ENCODE measurements at regions not wholly inside any gene's neighbourhood (a gene's known extent, or its start where the extent isn't known, plus 50 kb on each side); places are given as distances from the start of the nearest gene placed in this dataset.

DNA sequence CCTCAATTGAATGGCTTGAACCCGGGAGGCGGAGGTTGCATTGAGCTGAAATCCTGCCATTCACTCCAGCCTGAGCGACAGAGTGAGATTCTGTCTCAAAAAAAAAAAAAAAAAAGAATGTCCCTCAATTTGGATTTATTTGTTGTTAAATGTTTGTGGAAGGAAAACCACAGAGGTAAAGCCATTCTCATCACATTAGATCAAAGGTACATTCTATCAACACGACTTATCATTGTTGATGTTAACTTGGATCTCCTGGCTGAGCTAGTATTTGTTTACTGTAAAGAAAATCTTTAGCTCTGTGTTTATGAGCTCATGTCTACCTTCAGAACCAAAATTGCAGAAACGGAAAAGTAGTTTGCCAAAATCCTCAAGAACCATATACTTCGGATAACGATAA is 91.4 kb upstream of the SALL4 start:
- Histone ChIP-seq H3K4me3 (ENCODE audit: insufficient read length, low read depth) (no peak overlapping the region), H3K4me1 (ENCODE audit: insufficient read depth, insufficient read length) (no peaks in the 10 kb centered on the region), H3K9me3 (ENCODE audit: insufficient read depth, low read length) (no peaks in the 10 kb centered on the region), H3K27me3 (ENCODE audit: insufficient read depth, insufficient read length) (no peaks in the 10 kb centered on the region), H3K36me3 (ENCODE audit: insufficient read depth, insufficient read length, low read length) (no peaks in the 10 kb centered on the region), H3K9ac (ENCODE audit: insufficient read length, low read depth) (no peak overlapping the region)
- DNase-seq (ENCODE audit: low read depth, low spot score): no peak
- TF ChIP-seq SUZ12 (IDR thresholded peaks at IDR 0.05; ENCODE audit: extremely low read depth, insufficient read depth, insufficient read length): no peak
- TF ChIP-seq YY1 (IDR thresholded peaks at IDR 0.05; ENCODE audit: insufficient read depth, insufficient read length): no peak
- TF ChIP-seq ZNF274 (IDR thresholded peaks at IDR 0.05; ENCODE audit: low read depth, low read length): no peak

GRCh38 chr20:51890003-51890402 is 87.7 kb upstream of the SALL4 start:
- no peak for DNase-seq (ENCODE audit: low read depth, low spot score)
- Histone ChIP-seq H3K9me3 (ENCODE audit: insufficient read depth, low read length) (no peaks in the 10 kb centered on the region), H3K4me3 (ENCODE audit: insufficient read length, low read depth) (no peak overlapping the region), H3K36me3 (ENCODE audit: insufficient read depth, insufficient read length, low read length) (no peaks in the 10 kb centered on the region), H3K27me3 (ENCODE audit: insufficient read depth, insufficient read length) (no peaks in the 10 kb centered on the region), H3K9ac (ENCODE audit: insufficient read length, low read depth) (no peak overlapping the region), H3K4me1 (ENCODE audit: insufficient read depth, insufficient read length) (peaks cover 2% of the 10 kb centered on the region)
- TF ChIP-seq ZNF274 (IDR thresholded peaks at IDR 0.05; ENCODE audit: low read depth, low read length): no peak
- TF ChIP-seq SUZ12 (IDR thresholded peaks at IDR 0.05; ENCODE audit: extremely low read depth, insufficient read depth, insufficient read length): no peak
- no peak for TF ChIP-seq YY1 (IDR thresholded peaks at IDR 0.05; ENCODE audit: insufficient read depth, insufficient read length)

DNA sequence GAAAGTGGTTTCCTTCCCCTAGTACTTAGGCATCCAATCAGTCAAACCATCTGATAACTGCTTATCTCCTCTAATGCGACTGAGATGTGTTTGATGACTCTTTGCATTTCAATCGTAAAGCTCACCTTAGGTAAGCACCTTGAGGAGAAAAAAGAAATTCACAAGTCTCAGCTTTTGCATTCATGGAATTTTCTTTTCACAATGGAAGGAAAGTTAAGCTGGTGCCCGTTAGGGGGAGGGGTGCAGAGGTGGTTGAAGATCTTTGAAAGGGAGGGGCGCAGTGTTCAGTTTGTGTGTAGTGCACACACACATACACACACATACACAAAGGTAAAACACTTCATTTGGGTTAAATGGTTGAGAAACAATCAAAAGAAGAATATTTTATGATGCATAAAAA is 87.1 kb upstream of the SALL4 start:
- H3K27me3 ChIP-seq (ENCODE audit: insufficient read depth, insufficient read length): no peaks in the 10 kb centered on the region
- H3K4me1 ChIP-seq (ENCODE audit: insufficient read depth, insufficient read length): peaks cover 2% of the 10 kb centered on the region
- no peak for DNase-seq (ENCODE audit: low read depth, low spot score)
- H3K4me3 ChIP-seq (ENCODE audit: insufficient read length, low read depth): no peak overlapping the region
- no peak overlapping the region for H3K9ac ChIP-seq (ENCODE audit: insufficient read length, low read depth)
- H3K9me3 ChIP-seq (ENCODE audit: insufficient read depth, low read length): no peaks in the 10 kb centered on the region
- H3K36me3 ChIP-seq (ENCODE audit: insufficient read depth, insufficient read length, low read length): no peaks in the 10 kb centered on the region
- no peak for TF ChIP-seq ZNF274 (IDR thresholded peaks at IDR 0.05; ENCODE audit: low read depth, low read length)
- no peak for TF ChIP-seq YY1 (IDR thresholded peaks at IDR 0.05; ENCODE audit: insufficient read depth, insufficient read length)
- TF ChIP-seq SUZ12 (IDR thresholded peaks at IDR 0.05; ENCODE audit: extremely low read depth, insufficient read depth, insufficient read length): no peak

- no peak for DNase-seq (ENCODE audit: low read depth, low spot score)
- TF ChIP-seq YY1 (IDR thresholded peaks at IDR 0.05; ENCODE audit: insufficient read depth, insufficient read length): no peak
- no peak for TF ChIP-seq SUZ12 (IDR thresholded peaks at IDR 0.05; ENCODE audit: extremely low read depth, insufficient read depth, insufficient read length)
- no peak for TF ChIP-seq ZNF274 (IDR thresholded peaks at IDR 0.05; ENCODE audit: low read depth, low read length)
- H3K9ac ChIP-seq (ENCODE audit: insufficient read length, low read depth): no peak overlapping the region
- peaks cover 2% of the 10 kb centered on the region for H3K4me1 ChIP-seq (ENCODE audit: insufficient read depth, insufficient read length)
- H3K27me3 ChIP-seq (ENCODE audit: insufficient read depth, insufficient read length): no peaks in the 10 kb centered on the region
- no peaks in the 10 kb centered on the region for H3K9me3 ChIP-seq (ENCODE audit: insufficient read depth, low read length)
- no peak overlapping the region for H3K4me3 ChIP-seq (ENCODE audit: insufficient read length, low read depth)
- H3K36me3 ChIP-seq (ENCODE audit: insufficient read depth, insufficient read length, low read length): no peaks in the 10 kb centered on the region
Measured at GRCh38 chr20:51888291-51888690, 86.0 kb upstream of the SALL4 start.

- Histone ChIP-seq H3K4me1 (ENCODE audit: insufficient read depth, insufficient read length) (peaks cover 2% of the 10 kb centered on the region), H3K4me3 (ENCODE audit: insufficient read length, low read depth) (no peak overlapping the region), H3K9ac (ENCODE audit: insufficient read length, low read depth) (no peak overlapping the region), H3K27me3 (ENCODE audit: insufficient read depth, insufficient read length) (no peaks in the 10 kb centered on the region), H3K9me3 (ENCODE audit: insufficient read depth, low read length) (no peaks in the 10 kb centered on the region), H3K36me3 (ENCODE audit: insufficient read depth, insufficient read length, low read length) (no peaks in the 10 kb centered on the region)
- no peak for DNase-seq (ENCODE audit: low read depth, low spot score)
- no peak for TF ChIP-seq ZNF274 (IDR thresholded peaks at IDR 0.05; ENCODE audit: low read depth, low read length)
- no peak for TF ChIP-seq YY1 (IDR thresholded peaks at IDR 0.05; ENCODE audit: insufficient read depth, insufficient read length)
- no peak for TF ChIP-seq SUZ12 (IDR thresholded peaks at IDR 0.05; ENCODE audit: extremely low read depth, insufficient read depth, insufficient read length)
Measured at GRCh38 chr20:51886891-51887608, 84.7 kb upstream of the SALL4 start.

- TF ChIP-seq YY1 (IDR thresholded peaks at IDR 0.05; ENCODE audit: insufficient read depth, insufficient read length) (no peak), ZNF274 (IDR thresholded peaks at IDR 0.05; ENCODE audit: low read depth, low read length) (no peak), SUZ12 (IDR thresholded peaks at IDR 0.05; ENCODE audit: extremely low read depth, insufficient read depth, insufficient read length) (no peak)
Measured at GRCh38 chr20:51886341-51886740, 84.0 kb upstream of the SALL4 start.

GRCh38 chr20:51884561-51884960 is 82.2 kb upstream of the SALL4 start:
- no peak for TF ChIP-seq SUZ12 (IDR thresholded peaks at IDR 0.05; ENCODE audit: extremely low read depth, insufficient read depth, insufficient read length)
- TF ChIP-seq YY1 (IDR thresholded peaks at IDR 0.05; ENCODE audit: insufficient read depth, insufficient read length): no peak
- TF ChIP-seq ZNF274 (IDR thresholded peaks at IDR 0.05; ENCODE audit: low read depth, low read length): no peak

More at GRCh38 chr20:51886341-51886740, 84.0 kb upstream of the SALL4 start:
- no peaks in the 10 kb centered on the region for H3K36me3 ChIP-seq (ENCODE audit: insufficient read depth, insufficient read length, low read length)
- peaks cover 2% of the 10 kb centered on the region for H3K4me1 ChIP-seq (ENCODE audit: insufficient read depth, insufficient read length)
- no peak overlapping the region for H3K9ac ChIP-seq (ENCODE audit: insufficient read length, low read depth)
- H3K27me3 ChIP-seq (ENCODE audit: insufficient read depth, insufficient read length): no peaks in the 10 kb centered on the region
- no peak for DNase-seq (ENCODE audit: low read depth, low spot score)
- H3K4me3 ChIP-seq (ENCODE audit: insufficient read length, low read depth): no peak overlapping the region
- no peaks in the 10 kb centered on the region for H3K9me3 ChIP-seq (ENCODE audit: insufficient read depth, low read length)

More at GRCh38 chr20:51884561-51884960, 82.2 kb upstream of the SALL4 start:
- H3K9me3 ChIP-seq (ENCODE audit: insufficient read depth, low read length): no peaks in the 10 kb centered on the region
- no peaks in the 10 kb centered on the region for H3K27me3 ChIP-seq (ENCODE audit: insufficient read depth, insufficient read length)
- H3K9ac ChIP-seq (ENCODE audit: insufficient read length, low read depth): no peak overlapping the region
- DNase-seq (ENCODE audit: low read depth, low spot score): no peak
- no peak overlapping the region for H3K4me3 ChIP-seq (ENCODE audit: insufficient read length, low read depth)
- no peaks in the 10 kb centered on the region for H3K36me3 ChIP-seq (ENCODE audit: insufficient read depth, insufficient read length, low read length)
- peaks cover 2% of the 10 kb centered on the region for H3K4me1 ChIP-seq (ENCODE audit: insufficient read depth, insufficient read length)

Measured in NT2/D1 (cell line).